OCI-M2 (cell line): ENCODE measurements at regions not wholly inside any gene's neighbourhood (a gene's known extent, or its start where the extent isn't known, plus 50 kb on each side); places are given as distances from the start of the nearest gene placed in this dataset.

ENCODE experiments used
- DNase-seq: peaks from one replicate; lab custom pipeline; 2025; ENCODE audit not compliant: unreplicated experiment; lab: John Stamatoyannopoulos, UW

- DNase-seq = no peak
Measured at GRCh38 chr13:73194310-73194709, 135.5 kb downstream of the KLF5 start.

- DNase-seq = no peak
Measured at GRCh38 chr13:73193554-73193953, 134.7 kb downstream of the KLF5 start.

GRCh38 chr13:73190477-73190876 lies 131.7 kb downstream of the KLF5 start:
- DNase-seq = no peak

- DNase-seq = no peak
Measured at GRCh38 chr13:73189776-73190175, 131.0 kb downstream of the KLF5 start.

GRCh38 chr13:73189362-73189761 lies 130.6 kb downstream of the KLF5 start:
- no peak for DNase-seq

- DNase-seq = no peak
Measured at GRCh38 chr13:73187106-73187505, 128.3 kb downstream of the KLF5 start.

- no peak for DNase-seq
Measured at GRCh38 chr13:73179650-73180274, 121.0 kb downstream of the KLF5 start.

- no peak for DNase-seq
Measured at GRCh38 chr13:73177916-73178565, 119.2 kb downstream of the KLF5 start.

GRCh38 chr13:73177017-73177416 lies 118.2 kb downstream of the KLF5 start:
- no peak for DNase-seq

GRCh38 chr13:73174521-73175010 lies 115.8 kb downstream of the KLF5 start:
- DNase-seq = no peak

- DNase-seq = no peak
Measured at GRCh38 chr13:73173279-73173811, 114.5 kb downstream of the KLF5 start.

- no peak for DNase-seq
Measured at GRCh38 chr13:73171926-73172325, 113.1 kb downstream of the KLF5 start.

- DNase-seq = no peak
Measured at GRCh38 chr13:73171271-73171682, 112.5 kb downstream of the KLF5 start.

GRCh38 chr13:73169971-73170370 lies 111.2 kb downstream of the KLF5 start:
- DNase-seq = no peak

GRCh38 chr13:73168953-73169401 lies 110.2 kb downstream of the KLF5 start:
- no peak for DNase-seq

- no peak for DNase-seq
Measured at GRCh38 chr13:73168226-73168952, 109.6 kb downstream of the KLF5 start.

GRCh38 chr13:73167028-73167820 lies 108.4 kb downstream of the KLF5 start:
- DNase-seq = no peak

- no peak for DNase-seq
Measured at GRCh38 chr13:73166204-73166603, 107.4 kb downstream of the KLF5 start.

GRCh38 chr13:73162912-73163911 lies 104.4 kb downstream of the KLF5 start:
- no peak for DNase-seq
